Breast epithelium (tissue), 4 donors: ENCODE measurements at regions not wholly inside any gene's neighbourhood (a gene's known extent, or its start where the extent isn't known, plus 50 kb on each side); places are given as distances from the start of the nearest gene placed in this dataset.

Source experiments
- DNase-seq, 2 donors: peaks; one replicate each; pipeline ENCODE4 v3.0.0-alpha.2; 2019; ENCODE audit warnings: low spot score in 2 of 2
- H3K27ac ChIP-seq, 2 donors: fragments of 200-600 bp; sonication (generic) in 1 of 2; one replicate each; pipeline ENCODE4 v1.5.1; 2016 to 2019; ENCODE audit warnings: mild to moderate bottlenecking in 1 of 2
- H3K27me3 ChIP-seq, 2 donors: fragments of 200-600 bp; sonication (generic) in 1 of 2; one replicate each; pipeline versions ENCODE4 v1.5.1 to v1.6.0; 2017 to 2019; ENCODE audit warnings: control low read depth in 1 of 2, mild to moderate bottlenecking in 1 of 2
- H3K36me3 ChIP-seq: fragments of 200-600 bp; one replicate; pipeline ENCODE4 v1.5.1; 2019
- H3K4me1 ChIP-seq, 2 donors: fragments of 200-600 bp; sonication (generic); one replicate each; pipeline ENCODE4 v1.5.1; 2016 to 2019; ENCODE audit warnings: control low read depth in 1 of 2
- H3K4me3 ChIP-seq, 3 donors: fragments of 200-600 bp; sonication (generic); 1 replicate in 2 of 3; 2 replicates in 1 of 3; pipeline ENCODE4 v1.5.1; 2016 to 2019; ENCODE audit warnings: mild to moderate bottlenecking in 3 of 3, moderate library complexity in 2 of 3
- H3K9me3 ChIP-seq, 2 donors: fragments of 200-600 bp; sonication (generic) in 1 of 2; one replicate each; pipeline ENCODE4 v1.5.1; 2016 to 2019; ENCODE audit warnings: control low read depth in 1 of 2
- CTCF ChIP-seq, 3 donors: fragments of 450-650 bp; IDR thresholded peaks; one replicate each; pipeline ENCODE4 v1.5.1; 2016 to 2017; ENCODE audit warnings: antibody characterized with exemption in 3 of 3, mild to moderate bottlenecking in 3 of 3, moderate library complexity in 3 of 3
- POLR2A ChIP-seq: fragments of 450-650 bp; IDR thresholded peaks from one replicate; pipeline ENCODE4 v1.6.1; 2016; ENCODE audit warnings: antibody characterized with exemption, mild to moderate bottlenecking, moderate library complexity
- POLR2AphosphoS5 ChIP-seq, 3 donors: sonication (generic); formaldehyde crosslinking; IDR thresholded peaks; one replicate each; pipeline ENCODE4 v1.6.1; 2017; ENCODE audit warnings: antibody characterized with exemption in 3 of 3
- intact Hi-C: fragments of 100-400 bp; cut with DNase I; formaldehyde crosslinking; loops from one replicate; pipeline ENCODE4 v1.15.1; 2023; ENCODE audit warnings: low total_unique reads

GRCh38 chr2:66364495-66365333 lies 70.2 kb upstream of the MEIS1 start:
- Histone ChIP-seq H3K4me3 (no peak overlapping the region), H3K27ac (peak overlapping the region; percentile 5 to 13), H3K36me3 (no peaks in the 10 kb centered on the region), H3K27me3 (no peaks in the 10 kb centered on the region), H3K9me3 (no peaks in the 10 kb centered on the region), H3K4me1 (peaks cover 0 to 4% of the 10 kb centered on the region in 2 donors)
- intact Hi-C loops: no loop called here
- peak in 2 of 3 donors; percentile 31 to 67 for TF ChIP-seq POLR2AphosphoS5 (IDR thresholded peaks at IDR 0.05)
- no peak for TF ChIP-seq CTCF (IDR thresholded peaks at IDR 0.05)
- TF ChIP-seq POLR2A: no peak
- DNase-seq: no peak

- Histone ChIP-seq H3K9me3 (no peaks in the 10 kb centered on the region), H3K36me3 (no peaks in the 10 kb centered on the region), H3K4me1 (peaks cover 0 to 4% of the 10 kb centered on the region in 2 donors), H3K27ac (no peak overlapping the region), H3K4me3 (no peak overlapping the region), H3K27me3 (no peaks in the 10 kb centered on the region)
- no peak for DNase-seq
- intact Hi-C loops: no loop called here
- TF ChIP-seq POLR2AphosphoS5 (IDR thresholded peaks at IDR 0.05) (no peak), POLR2A (no peak), CTCF (IDR thresholded peaks at IDR 0.05) (no peak)
Measured at GRCh38 chr2:66362701-66363100, 72.2 kb upstream of the MEIS1 start.

- no peak overlapping the region for H3K27ac ChIP-seq
- intact Hi-C loops: no loop called here
- no peaks in the 10 kb centered on the region for H3K4me1 ChIP-seq
- no peaks in the 10 kb centered on the region for H3K36me3 ChIP-seq
- TF ChIP-seq CTCF (IDR thresholded peaks at IDR 0.05) (no peak), POLR2A (no peak), POLR2AphosphoS5 (IDR thresholded peaks at IDR 0.05) (no peak)
- DNase-seq: no peak
- H3K9me3 ChIP-seq: peaks cover 0 to 7% of the 10 kb centered on the region in 2 donors
- H3K4me3 ChIP-seq: no peak overlapping the region
- no peaks in the 10 kb centered on the region for H3K27me3 ChIP-seq
Measured at GRCh38 chr2:66346231-66346664, 88.7 kb upstream of the MEIS1 start.

- Histone ChIP-seq H3K4me3 (no peak overlapping the region), H3K27me3 (no peaks in the 10 kb centered on the region), H3K36me3 (no peaks in the 10 kb centered on the region), H3K27ac (no peak overlapping the region), H3K4me1 (no peaks in the 10 kb centered on the region), H3K9me3 (peaks cover 0 to 7% of the 10 kb centered on the region in 2 donors)
- no peak for TF ChIP-seq POLR2A
- no peak for TF ChIP-seq CTCF (IDR thresholded peaks at IDR 0.05)
- TF ChIP-seq POLR2AphosphoS5 (IDR thresholded peaks at IDR 0.05): no peak
- no peak for DNase-seq
- intact Hi-C loops: no loop called here
Measured at GRCh38 chr2:66344087-66344663, 90.8 kb upstream of the MEIS1 start.

GRCh38 chr2:66343259-66343658 lies 91.7 kb upstream of the MEIS1 start:
- Histone ChIP-seq H3K4me1 (no peaks in the 10 kb centered on the region), H3K4me3 (no peak overlapping the region), H3K9me3 (peaks cover 0 to 5% of the 10 kb centered on the region in 2 donors), H3K27me3 (no peaks in the 10 kb centered on the region), H3K27ac (no peak overlapping the region), H3K36me3 (no peaks in the 10 kb centered on the region)
- no peak for DNase-seq
- TF ChIP-seq POLR2AphosphoS5 (IDR thresholded peaks at IDR 0.05) (no peak), POLR2A (no peak), CTCF (IDR thresholded peaks at IDR 0.05) (no peak)
- intact Hi-C loops: no loop called here
